GM18867 (cell line): ENCODE measurements at regions not wholly inside any gene's neighbourhood (a gene's known extent, or its start where the extent isn't known, plus 50 kb on each side); places are given as distances from the start of the nearest gene placed in this dataset.
A peak's percentile ranks its signal among the peaks of the same experiment; 100 is the strongest.

Experiments used
- ATAC-seq: cut with Tn5 transposase; IDR thresholded peaks from one replicate; pipeline ENCODE4 v1.9.1; 2021; ENCODE audit warnings: mild to moderate bottlenecking, moderate library complexity; ENCODE audit not compliant: unreplicated experiment

- ATAC-seq, result no peak
These were observed 499.9 kb upstream of the FZD8 start for GRCh38 chr10:36141856-36142560.

- ATAC-seq, result no peak
These were observed 487.0 kb upstream of the FZD8 start for GRCh38 chr10:36129051-36129450.

GRCh38 chr10:36126076-36126475 lies 484.0 kb upstream of the FZD8 start:
- no peak for ATAC-seq

- no peak for ATAC-seq
These were observed 477.4 kb upstream of the FZD8 start for GRCh38 chr10:36119455-36119854.

GRCh38 chr10:36118314-36118713 lies 476.2 kb upstream of the FZD8 start:
- ATAC-seq, result no peak

- no peak for ATAC-seq
These were observed 475.8 kb upstream of the FZD8 start for GRCh38 chr10:36117890-36118289.

GRCh38 chr10:36117231-36117630 lies 475.1 kb upstream of the FZD8 start:
- ATAC-seq, result no peak

- ATAC-seq, result no peak
These were observed 474.6 kb upstream of the FZD8 start for GRCh38 chr10:36116731-36117130.

- ATAC-seq, result no peak
These were observed 473.9 kb upstream of the FZD8 start for GRCh38 chr10:36116040-36116439.

- ATAC-seq, result no peak
These were observed 473.3 kb upstream of the FZD8 start for GRCh38 chr10:36115364-36115763.

GRCh38 chr10:36114913-36115312 lies 472.8 kb upstream of the FZD8 start:
- ATAC-seq, result no peak

GRCh38 chr10:36114141-36114540 lies 472.0 kb upstream of the FZD8 start:
- ATAC-seq, result no peak

GRCh38 chr10:36111676-36112075 lies 469.6 kb upstream of the FZD8 start:
- ATAC-seq, result no peak

- no peak for ATAC-seq
These were observed 468.0 kb upstream of the FZD8 start for GRCh38 chr10:36110097-36110496.

GRCh38 chr10:36109399-36110023 lies 467.4 kb upstream of the FZD8 start:
- no peak for ATAC-seq

GRCh38 chr10:36097696-36098095 lies 455.6 kb upstream of the FZD8 start:
- ATAC-seq, result no peak

- no peak for ATAC-seq
These were observed 454.5 kb upstream of the FZD8 start for GRCh38 chr10:36096576-36096975.

GRCh38 chr10:36094096-36094495 lies 452.0 kb upstream of the FZD8 start:
- ATAC-seq, result no peak

- no peak for ATAC-seq
These were observed 450.0 kb upstream of the FZD8 start for GRCh38 chr10:36092116-36092515.

GRCh38 chr10:36091007-36091406 lies 448.9 kb upstream of the FZD8 start:
- ATAC-seq, result no peak

GRCh38 chr10:36089790-36090440 lies 447.8 kb upstream of the FZD8 start:
- peak; percentile 69 for ATAC-seq
